GM12872 (cell line): ENCODE measurements at regions not wholly inside any gene's neighbourhood (a gene's known extent, or its start where the extent isn't known, plus 50 kb on each side); places are given as distances from the start of the nearest gene placed in this dataset.

ENCODE experiments used
- TF ChIP-seq, protein P1 (sequence below): IDR thresholded peaks from 3 replicates; pipeline ENCODE4 v1.5.1; 2011; ENCODE audit warnings: low read depth, mild to moderate bottlenecking, low read length, moderate library complexity; ENCODE audit not compliant: insufficient read depth

GRCh38 chr20:24892931-24893330 is 56.1 kb upstream of the CST7 start:
- TF ChIP-seq, protein P1, sequence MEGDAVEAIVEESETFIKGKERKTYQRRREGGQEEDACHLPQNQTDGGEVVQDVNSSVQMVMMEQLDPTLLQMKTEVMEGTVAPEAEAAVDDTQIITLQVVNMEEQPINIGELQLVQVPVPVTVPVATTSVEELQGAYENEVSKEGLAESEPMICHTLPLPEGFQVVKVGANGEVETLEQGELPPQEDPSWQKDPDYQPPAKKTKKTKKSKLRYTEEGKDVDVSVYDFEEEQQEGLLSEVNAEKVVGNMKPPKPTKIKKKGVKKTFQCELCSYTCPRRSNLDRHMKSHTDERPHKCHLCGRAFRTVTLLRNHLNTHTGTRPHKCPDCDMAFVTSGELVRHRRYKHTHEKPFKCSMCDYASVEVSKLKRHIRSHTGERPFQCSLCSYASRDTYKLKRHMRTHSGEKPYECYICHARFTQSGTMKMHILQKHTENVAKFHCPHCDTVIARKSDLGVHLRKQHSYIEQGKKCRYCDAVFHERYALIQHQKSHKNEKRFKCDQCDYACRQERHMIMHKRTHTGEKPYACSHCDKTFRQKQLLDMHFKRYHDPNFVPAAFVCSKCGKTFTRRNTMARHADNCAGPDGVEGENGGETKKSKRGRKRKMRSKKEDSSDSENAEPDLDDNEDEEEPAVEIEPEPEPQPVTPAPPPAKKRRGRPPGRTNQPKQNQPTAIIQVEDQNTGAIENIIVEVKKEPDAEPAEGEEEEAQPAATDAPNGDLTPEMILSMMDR: no peak

- TF ChIP-seq, protein P1: no peak
Observed at GRCh38 chr20:24894488-24894887, 54.6 kb upstream of the CST7 start.

DNA sequence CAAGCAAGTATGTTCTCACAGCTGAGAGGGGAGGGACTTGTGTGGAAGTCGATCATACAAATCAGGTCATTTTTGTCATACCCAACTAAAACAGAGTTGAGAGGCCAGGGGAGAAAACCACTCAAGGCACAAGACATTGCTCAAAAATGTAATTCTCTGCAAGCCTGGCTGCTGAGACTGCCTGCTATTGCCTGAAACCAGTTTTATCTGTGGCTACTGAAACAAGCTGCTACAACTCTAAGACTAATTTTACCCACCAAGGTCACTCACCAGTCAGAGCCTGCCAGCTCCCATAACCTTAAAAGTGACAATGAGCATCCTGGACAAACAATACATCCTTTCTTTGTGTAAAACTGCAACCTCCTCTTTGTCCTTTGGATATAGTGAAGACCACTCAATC is 54.1 kb upstream of the CST7 start:
- TF ChIP-seq, protein P1: no peak

GRCh38 chr20:24895431-24895830 is 53.6 kb upstream of the CST7 start:
- TF ChIP-seq, protein P1: no peak

- TF ChIP-seq, protein P1: no peak
Observed at GRCh38 chr20:24895898-24896658, 53.0 kb upstream of the CST7 start.

DNA sequence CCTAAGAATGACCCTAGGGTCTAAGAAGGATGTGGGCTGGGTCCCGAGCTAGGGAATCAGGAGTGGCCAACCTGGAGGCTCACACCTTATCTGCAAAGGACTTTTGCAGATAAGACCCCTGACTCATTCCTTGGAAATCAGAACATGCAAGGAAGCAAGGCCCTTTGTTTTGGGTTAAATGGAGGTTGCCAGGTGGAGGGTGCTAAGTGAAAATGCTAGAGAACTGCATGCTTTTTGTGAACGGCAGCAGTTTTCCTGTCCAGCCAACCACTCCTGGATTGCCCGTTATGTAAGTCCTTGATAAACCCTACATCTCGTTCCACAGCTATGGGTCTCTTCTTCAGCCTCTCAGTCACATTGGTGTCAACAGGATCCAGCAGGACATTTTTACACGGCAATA is 52.1 kb upstream of the CST7 start:
- TF ChIP-seq, protein P1: no peak

DNA sequence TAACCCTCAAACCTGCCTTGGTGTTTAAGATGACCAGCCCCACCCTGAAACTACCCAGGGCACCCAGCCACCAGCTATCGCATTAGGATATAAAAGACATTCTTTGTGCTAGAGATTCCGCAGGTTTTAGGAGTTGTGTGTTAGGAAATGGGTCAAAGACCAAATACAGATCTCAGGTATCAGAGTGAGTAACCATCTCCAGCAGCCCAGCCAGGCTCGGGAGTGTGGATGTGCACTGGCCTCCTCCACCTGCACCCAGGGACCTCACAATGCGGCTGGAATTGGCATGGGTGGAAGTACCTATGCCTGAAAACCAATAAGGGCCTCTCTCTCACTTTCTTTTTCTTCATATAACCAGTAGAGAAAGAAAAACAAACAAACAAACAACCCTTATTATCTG is 51.1 kb upstream of the CST7 start:
- TF ChIP-seq, protein P1: no peak
